Right lobe of liver (tissue), 6 donors: ENCODE measurements at regions not wholly inside any gene's neighbourhood (a gene's known extent, or its start where the extent isn't known, plus 50 kb on each side); places are given as distances from the start of the nearest gene placed in this dataset.

Experiments
- ATAC-seq, 4 donors: fragments of 200-7000 bp; cut with Tn5 transposase; one replicate each; pipeline ENCODE4 v1.9.1; 2020; ENCODE audit warnings: mild to moderate bottlenecking in 4 of 4, moderate library complexity in 4 of 4
- DNase-seq, 3 donors: peaks; one replicate each; pipeline ENCODE4 v3.0.0-alpha.2; 2020
- H3K27ac ChIP-seq, 3 donors: fragments of 200-600 bp; one replicate each; pipeline ENCODE4 v1.8.0; 2022
- H3K27me3 ChIP-seq, 2 donors: fragments of 200-600 bp; one replicate each; pipeline ENCODE4 v1.8.0; 2022
- H3K36me3 ChIP-seq, 4 donors: fragments of 200-600 bp; sonication (generic) in 1 of 4; one replicate each; pipeline versions ENCODE4 v1.5.1 to v1.8.0; 2017 to 2022; ENCODE audit warnings: control low read depth in 1 of 4
- H3K4me1 ChIP-seq, 4 donors: fragments of 200-600 bp; sonication (generic) in 1 of 4; one replicate each; pipeline versions ENCODE4 v1.5.1 to v1.8.0; 2017 to 2022; ENCODE audit warnings: control low read depth in 1 of 4
- H3K4me3 ChIP-seq, 3 donors: fragments of 200-600 bp; one replicate each; pipeline ENCODE4 v1.8.0; 2022
- H3K9me3 ChIP-seq, 4 donors: fragments of 200-600 bp; sonication (generic) in 1 of 4; one replicate each; pipeline versions ENCODE4 v1.5.1 to v1.8.0; 2017 to 2022; ENCODE audit warnings: control low read depth in 1 of 4
- CTCF ChIP-seq, 4 donors: fragments of 200-600 bp in 3 of 4; fragments of 450-650 bp in 1 of 4; IDR thresholded peaks; one replicate each; pipeline versions ENCODE4 v1.5.1 to v1.8.0; 2016 to 2022; ENCODE audit warnings: antibody characterized with exemption in 4 of 4, mild to moderate bottlenecking in 2 of 4
- POLR2A ChIP-seq: fragments of 450-650 bp; IDR thresholded peaks from one replicate; pipeline ENCODE4 v1.6.1; 2017; ENCODE audit warnings: antibody characterized with exemption, mild to moderate bottlenecking
- WGBS: methylation state at CpG from one replicate; pipeline ENCODE4 v1.1.6; 2018; ENCODE audit warnings: low coverage, low lambda C conversion rate; ENCODE audit not compliant: insufficient coverage; ENCODE audit errors: missing lambda C conversion rate; 5-methylcytosine and 5-hydroxymethylcytosine counted together
- intact Hi-C, 2 donors: fragments of 100-400 bp; cut with DNase I; formaldehyde crosslinking; loops; one replicate each; pipeline versions ENCODE4 v1.11.2 to v1.14.1; 2022
- donor health status: DM: no; HTN: yes; CAD: no.
- donor health status: DM: no; HTN: no; CAD: no.
- donor health status: DM: no; HTN: no; CAD: no.
- donor health status: DM: no; HTN: yes; CAD: no.
- donor health status: DM: no; HTN: yes; CAD: no.

DNA sequence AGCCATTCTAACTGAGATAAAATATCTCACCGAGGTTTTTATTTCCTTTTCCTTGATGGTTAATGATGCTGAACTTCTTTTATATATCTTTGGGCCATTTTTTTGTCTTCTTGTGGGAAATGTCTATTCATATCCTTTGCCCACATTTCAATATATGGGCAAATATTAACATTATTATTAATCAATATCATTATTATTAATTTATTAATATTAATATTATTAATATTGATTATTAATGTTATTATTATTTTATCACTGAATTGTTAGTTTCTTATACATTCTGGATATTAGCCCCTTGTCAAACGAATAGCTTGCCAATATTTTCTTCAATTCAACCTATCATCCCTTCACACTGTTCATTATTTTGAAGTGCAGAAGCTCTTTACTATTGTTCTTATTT, 2203.6 kb downstream of the PCDH9 start:
- 61% methylated on average over 2 of the region's 2 CpGs for WGBS
- no peak overlapping the region for H3K27ac ChIP-seq
- H3K4me3 ChIP-seq: no peak overlapping the region
- intact Hi-C loops: no loop called here
- ATAC-seq (no peak), DNase-seq (no peak)
- H3K27me3 ChIP-seq: no peaks in the 10 kb centered on the region
- H3K9me3 ChIP-seq: no peaks in the 10 kb centered on the region
- H3K4me1 ChIP-seq: no peaks in the 10 kb centered on the region
- H3K36me3 ChIP-seq: no peaks in the 10 kb centered on the region
- TF ChIP-seq CTCF (IDR thresholded peaks at IDR 0.05) (no peak), POLR2A (no peak)

DNA sequence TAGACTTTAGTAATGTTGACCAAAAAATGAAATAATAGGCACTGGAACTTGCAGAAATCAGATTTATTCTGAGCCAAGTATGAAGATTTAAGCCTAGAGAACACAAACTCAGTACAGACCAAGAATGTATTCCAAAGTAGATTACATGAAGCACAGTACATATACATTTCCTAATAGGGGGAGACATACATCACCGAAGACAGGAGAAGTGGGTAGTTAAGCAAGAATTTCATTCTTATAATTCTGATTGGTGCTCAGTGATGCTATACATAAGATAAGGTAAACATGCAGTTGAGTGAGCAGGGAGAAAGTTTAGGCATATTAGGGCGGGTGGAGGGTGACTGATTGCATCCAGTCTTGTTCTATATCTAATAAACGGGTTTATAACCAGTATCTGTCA, 2218.8 kb downstream of the PCDH9 start:
- H3K4me3 ChIP-seq: no peak overlapping the region
- 48% methylated on average over 3 of the region's 3 CpGs for WGBS
- H3K36me3 ChIP-seq: no peaks in the 10 kb centered on the region
- ATAC-seq: no peak
- TF ChIP-seq POLR2A (no peak), CTCF (IDR thresholded peaks at IDR 0.05) (no peak)
- no peaks in the 10 kb centered on the region for H3K9me3 ChIP-seq
- DNase-seq: no peak
- H3K4me1 ChIP-seq: no peaks in the 10 kb centered on the region
- intact Hi-C loops: no loop called here
- H3K27ac ChIP-seq: no peak overlapping the region
- H3K27me3 ChIP-seq: no peaks in the 10 kb centered on the region

GRCh38 chr13:64997438-64997837, 2232.7 kb downstream of the PCDH9 start:
- no peak for ATAC-seq
- 68% methylated on average over 5 of the region's 5 CpGs for WGBS
- no peaks in the 10 kb centered on the region for H3K4me1 ChIP-seq

DNA sequence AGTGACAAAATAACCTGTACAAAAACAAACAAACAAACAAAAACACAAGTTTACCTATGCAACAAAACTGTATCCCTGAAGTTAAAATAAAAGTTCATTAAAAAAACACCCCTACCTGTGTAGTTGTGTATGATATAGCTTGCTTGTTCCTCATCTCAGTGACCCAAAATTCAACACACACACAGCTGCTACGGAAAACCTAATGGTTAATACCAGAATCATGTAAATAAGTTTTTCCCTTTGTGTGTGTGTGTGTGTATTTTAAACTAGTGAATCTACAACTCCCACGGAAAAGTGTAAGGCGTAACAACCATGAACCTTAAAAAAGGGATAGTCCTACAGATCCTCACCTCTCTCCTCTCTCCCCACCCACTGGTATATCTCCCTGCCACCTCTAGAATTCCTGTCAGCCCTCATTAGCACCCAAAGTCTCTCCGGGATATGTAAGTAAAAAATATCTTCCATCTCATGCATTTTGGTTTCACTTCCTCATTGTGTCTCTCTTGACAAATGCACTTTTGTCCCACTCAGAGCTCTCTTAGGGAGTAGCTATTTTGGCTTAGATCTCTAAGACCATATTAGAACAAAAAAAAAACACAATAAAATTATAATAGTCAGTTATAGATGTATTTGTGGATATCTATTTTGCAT, 2236.5 kb downstream of the PCDH9 start:
- no peak for DNase-seq
- no peak for ATAC-seq
- no peaks in the 10 kb centered on the region for H3K4me1 ChIP-seq
- H3K9me3 ChIP-seq: no peaks in the 10 kb centered on the region
- no peak for TF ChIP-seq POLR2A
- TF ChIP-seq CTCF (IDR thresholded peaks at IDR 0.05): no peak
- H3K27me3 ChIP-seq: no peaks in the 10 kb centered on the region
- no peak overlapping the region for H3K4me3 ChIP-seq
- intact Hi-C loops: no loop called here
- 57% methylated on average over 4 of the region's 4 CpGs for WGBS
- no peaks in the 10 kb centered on the region for H3K36me3 ChIP-seq
- H3K27ac ChIP-seq: no peak overlapping the region

More at GRCh38 chr13:64997438-64997837, 2232.7 kb downstream of the PCDH9 start:
- no peak overlapping the region for H3K27ac ChIP-seq
- TF ChIP-seq POLR2A (no peak), CTCF (IDR thresholded peaks at IDR 0.05) (no peak)
- no peaks in the 10 kb centered on the region for H3K9me3 ChIP-seq
- H3K36me3 ChIP-seq: no peaks in the 10 kb centered on the region
- no peak for DNase-seq
- H3K4me3 ChIP-seq: no peak overlapping the region
- intact Hi-C loops: no loop called here
- H3K27me3 ChIP-seq: no peaks in the 10 kb centered on the region

DNA sequence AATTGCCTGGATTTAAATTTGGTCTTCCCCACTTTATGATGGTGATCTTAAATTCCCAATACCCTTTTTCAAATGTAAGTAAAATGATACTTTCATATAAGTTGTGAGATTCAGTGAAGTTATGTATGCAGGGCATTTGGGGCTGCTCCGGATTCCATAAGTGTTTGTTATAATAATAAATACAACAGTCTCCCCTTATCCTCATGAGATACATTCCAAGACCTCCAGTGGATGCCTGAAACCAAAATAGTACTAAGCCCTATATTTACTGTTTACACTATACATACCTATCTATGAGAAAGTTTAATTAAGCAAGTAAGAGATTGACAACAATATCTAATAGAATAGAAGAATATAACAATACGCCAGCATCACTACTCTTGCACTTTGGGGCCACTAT, 2237.8 kb downstream of the PCDH9 start:
- Histone ChIP-seq H3K27me3 (no peaks in the 10 kb centered on the region), H3K4me3 (no peak overlapping the region), H3K36me3 (no peaks in the 10 kb centered on the region), H3K9me3 (no peaks in the 10 kb centered on the region), H3K4me1 (no peaks in the 10 kb centered on the region), H3K27ac (no peak overlapping the region)
- TF ChIP-seq POLR2A: no peak
- no peak for TF ChIP-seq CTCF (IDR thresholded peaks at IDR 0.05)
- no peak for DNase-seq
- intact Hi-C loops: no loop called here
- no peak for ATAC-seq
- WGBS: 21% methylated on average over 2 of the region's 2 CpGs
